Body of pancreas (tissue), 4 donors: ENCODE measurements at regions not wholly inside any gene's neighbourhood (a gene's known extent, or its start where the extent isn't known, plus 50 kb on each side); places are given as distances from the start of the nearest gene placed in this dataset.

Experiments used
- CTCF ChIP-seq, 7 experiments: fragments of 450-650 bp in 4 of 7; fragments of 200-600 bp in 3 of 7; sonication (generic) in 3 of 7; IDR thresholded peaks; one replicate each; pipeline ENCODE4 v1.5.1; 2016 to 2019; ENCODE audit warnings: antibody characterized with exemption in 7 of 7
- POLR2A ChIP-seq, 3 donors: fragments of 450-650 bp; IDR thresholded peaks; one replicate each; pipeline ENCODE4 v1.6.1; 2016; ENCODE audit warnings: antibody characterized with exemption in 3 of 3, mild to moderate bottlenecking in 2 of 3

GRCh38 chr2:49289711-49290110, 135.4 kb upstream of the FSHR start:
- no peak for TF ChIP-seq CTCF (IDR thresholded peaks at IDR 0.05)
- no peak for TF ChIP-seq POLR2A (IDR thresholded peaks at IDR 0.05)
